ENCODE measurements at regions not wholly inside any gene's neighbourhood (a gene's known extent, or its start where the extent isn't known, plus 50 kb on each side); places are given as distances from the start of the nearest gene placed in this dataset.

DNA sequence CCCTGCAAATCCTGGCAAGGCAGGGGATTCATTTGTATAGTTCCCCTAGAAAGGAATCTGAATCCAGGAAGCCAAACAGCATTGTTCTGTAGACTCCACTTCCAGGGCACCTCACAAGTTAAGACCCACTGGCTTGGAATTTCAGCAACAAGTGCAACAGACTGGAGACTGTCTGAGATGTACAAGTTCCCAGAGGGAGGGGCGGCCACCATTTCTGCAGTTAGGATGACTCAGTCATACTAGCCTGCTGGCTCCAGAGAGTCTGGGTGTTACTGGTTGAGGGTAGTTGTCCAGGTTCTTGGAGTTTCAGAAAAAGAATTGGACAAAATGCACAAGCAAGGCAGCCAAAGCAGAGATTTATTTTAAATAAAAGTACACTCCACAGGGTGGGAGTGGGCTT, 384.2 kb downstream of the DSC3 start:
- no peaks in the 10 kb centered on the region for H3K4me1 ChIP-seq (ENCODE audit: control insufficient read depth, insufficient read depth, low read length)
- H3K36me3 ChIP-seq (ENCODE audit: control insufficient read depth, insufficient read depth, low read length) = no peaks in the 10 kb centered on the region
- WGBS, 2 experiments = 95% methylated on average over 1 of the region's 1 CpG

DNA sequence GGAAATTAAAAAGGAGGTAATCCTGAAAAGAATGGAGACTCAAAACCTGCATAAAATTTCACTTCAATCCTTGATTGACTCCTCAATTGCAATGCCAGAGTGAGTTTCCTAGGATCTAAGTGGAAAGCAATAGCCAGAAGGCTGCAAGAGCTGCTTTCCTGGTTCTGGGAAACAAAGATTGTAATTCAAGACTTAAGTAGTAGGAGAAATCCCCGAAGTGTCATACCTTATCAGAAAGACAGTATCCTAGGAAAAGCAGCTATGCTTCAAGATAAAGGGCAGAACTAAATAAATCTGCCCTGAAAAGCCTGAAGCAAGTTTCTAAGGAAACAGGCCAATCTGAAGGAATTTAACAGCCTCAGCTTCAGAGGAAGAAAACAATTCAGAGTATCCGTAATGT, 390.2 kb downstream of the DSC3 start:
- Histone ChIP-seq H3K4me1 (ENCODE audit: control insufficient read depth, insufficient read depth, low read length) (no peaks in the 10 kb centered on the region), H3K36me3 (ENCODE audit: control insufficient read depth, insufficient read depth, low read length) (no peaks in the 10 kb centered on the region), H3K4me3 (ENCODE audit: insufficient read depth, low read depth, low read length) (no peak overlapping the region), H3K27ac (ENCODE audit: insufficient read depth, low read depth, low read length, poor library complexity, severe bottlenecking) (peak overlapping the region; percentile 22), H3K9me3 (ENCODE audit: control insufficient read depth, low read length) (no peaks in the 10 kb centered on the region), H3K27me3 (ENCODE audit: control insufficient read depth, insufficient read depth, low read length, poor library complexity, severe bottlenecking) (no peaks in the 10 kb centered on the region)
- WGBS, 2 experiments = 73 to 85% methylated on average over 1 to 2 of the region's 2 CpGs

More for the DNA sequence above, 384.2 kb downstream of the DSC3 start:
- no peaks in the 10 kb centered on the region for H3K27me3 ChIP-seq (ENCODE audit: control insufficient read depth, insufficient read depth, low read length, poor library complexity, severe bottlenecking)
- no peaks in the 10 kb centered on the region for H3K9me3 ChIP-seq (ENCODE audit: control insufficient read depth, low read length)
- no peak overlapping the region for H3K4me3 ChIP-seq (ENCODE audit: insufficient read depth, low read depth, low read length)
- H3K27ac ChIP-seq (ENCODE audit: insufficient read depth, low read depth, low read length, poor library complexity, severe bottlenecking) = no peak overlapping the region

DNA sequence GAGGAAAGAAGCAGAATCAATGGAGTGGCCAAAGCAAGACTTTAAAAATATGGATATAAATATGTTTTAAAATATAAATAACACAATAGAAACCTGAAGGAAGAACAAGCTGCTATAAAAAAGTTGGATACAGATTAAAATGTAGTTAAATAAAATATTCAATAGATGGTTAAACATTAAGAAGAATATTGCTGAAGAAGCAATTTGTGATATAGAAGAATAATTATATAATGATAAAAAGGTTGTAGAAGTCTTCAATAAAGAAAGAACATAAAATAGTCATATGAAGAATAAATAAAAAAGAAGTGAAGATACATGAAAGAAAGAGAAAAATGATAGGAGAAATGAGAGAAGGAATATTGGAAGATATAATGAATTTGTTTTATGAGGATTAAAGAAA, 392.0 kb downstream of the DSC3 start:
- Histone ChIP-seq H3K36me3 (ENCODE audit: control insufficient read depth, insufficient read depth, low read length) (no peaks in the 10 kb centered on the region), H3K4me1 (ENCODE audit: control insufficient read depth, insufficient read depth, low read length) (no peaks in the 10 kb centered on the region), H3K9me3 (ENCODE audit: control insufficient read depth, low read length) (no peaks in the 10 kb centered on the region), H3K27me3 (ENCODE audit: control insufficient read depth, insufficient read depth, low read length, poor library complexity, severe bottlenecking) (no peaks in the 10 kb centered on the region), H3K4me3 (ENCODE audit: insufficient read depth, low read depth, low read length) (no peak overlapping the region), H3K27ac (ENCODE audit: insufficient read depth, low read depth, low read length, poor library complexity, severe bottlenecking) (no peak overlapping the region)

- no peak overlapping the region for H3K27ac ChIP-seq (ENCODE audit: insufficient read depth, low read depth, low read length, poor library complexity, severe bottlenecking)
- H3K4me3 ChIP-seq (ENCODE audit: insufficient read depth, low read depth, low read length) = no peak overlapping the region
- H3K9me3 ChIP-seq (ENCODE audit: control insufficient read depth, low read length) = no peaks in the 10 kb centered on the region
- no peaks in the 10 kb centered on the region for H3K27me3 ChIP-seq (ENCODE audit: control insufficient read depth, insufficient read depth, low read length, poor library complexity, severe bottlenecking)
- H3K36me3 ChIP-seq (ENCODE audit: control insufficient read depth, insufficient read depth, low read length) = no peaks in the 10 kb centered on the region
- no peaks in the 10 kb centered on the region for H3K4me1 ChIP-seq (ENCODE audit: control insufficient read depth, insufficient read depth, low read length)
These were observed 398.4 kb downstream of the DSC3 start for GRCh38 chr18:30644158-30644557.

DNA sequence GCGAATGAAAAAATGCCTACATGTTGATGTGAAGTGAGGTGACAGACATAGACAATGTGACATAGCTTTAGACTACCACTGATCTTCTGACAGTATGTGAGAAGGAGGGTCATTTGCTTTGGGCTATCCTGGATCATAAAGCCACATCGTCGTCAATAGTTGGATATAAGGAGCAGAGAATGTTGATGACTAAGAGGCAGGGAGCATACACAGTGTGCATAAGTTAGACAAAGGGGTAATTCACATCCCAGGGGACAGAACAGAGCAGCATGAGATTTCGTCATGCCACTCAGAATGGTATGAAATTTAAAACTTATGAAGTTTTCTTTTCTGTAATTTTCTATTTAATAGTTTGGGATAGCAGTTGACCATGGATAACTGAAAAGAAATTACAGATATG, 403.2 kb downstream of the DSC3 start:
- Histone ChIP-seq H3K27ac (ENCODE audit: insufficient read depth, low read depth, low read length, poor library complexity, severe bottlenecking) (no peak overlapping the region), H3K4me3 (ENCODE audit: insufficient read depth, low read depth, low read length) (no peak overlapping the region), H3K27me3 (ENCODE audit: control insufficient read depth, insufficient read depth, low read length, poor library complexity, severe bottlenecking) (no peaks in the 10 kb centered on the region), H3K9me3 (ENCODE audit: control insufficient read depth, low read length) (no peaks in the 10 kb centered on the region), H3K4me1 (ENCODE audit: control insufficient read depth, insufficient read depth, low read length) (no peaks in the 10 kb centered on the region), H3K36me3 (ENCODE audit: control insufficient read depth, insufficient read depth, low read length) (no peaks in the 10 kb centered on the region)
- WGBS, 2 experiments = 89 to 92% methylated on average over 4 of the region's 4 CpGs

DNA sequence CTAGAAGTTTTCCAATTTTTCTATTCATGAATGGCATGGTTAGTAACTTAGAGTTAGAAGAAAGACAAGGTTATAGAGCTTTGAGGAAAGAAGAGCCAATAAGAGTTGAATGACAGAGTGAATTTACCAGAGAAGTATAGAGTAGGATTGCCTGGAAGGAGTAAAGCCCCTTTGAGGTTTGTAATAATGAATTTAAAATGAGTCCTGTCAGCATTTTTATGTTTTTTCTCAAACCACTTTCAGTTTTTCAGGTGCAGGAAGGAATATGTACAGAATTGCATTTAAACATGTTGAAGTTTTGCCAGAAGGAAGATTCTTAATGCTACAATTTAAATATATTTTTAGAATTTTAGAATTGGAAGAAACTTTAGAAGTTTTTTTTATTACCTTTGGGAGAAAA, 408.3 kb downstream of the DSC3 start:
- no peak overlapping the region for H3K27ac ChIP-seq (ENCODE audit: insufficient read depth, low read depth, low read length, poor library complexity, severe bottlenecking)
- no peak overlapping the region for H3K4me3 ChIP-seq (ENCODE audit: insufficient read depth, low read depth, low read length)
- no peaks in the 10 kb centered on the region for H3K4me1 ChIP-seq (ENCODE audit: control insufficient read depth, insufficient read depth, low read length)
- no peaks in the 10 kb centered on the region for H3K36me3 ChIP-seq (ENCODE audit: control insufficient read depth, insufficient read depth, low read length)
- no peaks in the 10 kb centered on the region for H3K9me3 ChIP-seq (ENCODE audit: control insufficient read depth, low read length)
- no peaks in the 10 kb centered on the region for H3K27me3 ChIP-seq (ENCODE audit: control insufficient read depth, insufficient read depth, low read length, poor library complexity, severe bottlenecking)

- WGBS, 2 experiments = 60 to 61% methylated on average over 2 of the region's 2 CpGs
- no peaks in the 10 kb centered on the region for H3K9me3 ChIP-seq (ENCODE audit: control insufficient read depth, low read length)
- H3K4me3 ChIP-seq (ENCODE audit: insufficient read depth, low read depth, low read length) = no peak overlapping the region
- H3K27me3 ChIP-seq (ENCODE audit: control insufficient read depth, insufficient read depth, low read length, poor library complexity, severe bottlenecking) = no peaks in the 10 kb centered on the region
- no peaks in the 10 kb centered on the region for H3K4me1 ChIP-seq (ENCODE audit: control insufficient read depth, insufficient read depth, low read length)
- H3K27ac ChIP-seq (ENCODE audit: insufficient read depth, low read depth, low read length, poor library complexity, severe bottlenecking) = no peak overlapping the region
- no peaks in the 10 kb centered on the region for H3K36me3 ChIP-seq (ENCODE audit: control insufficient read depth, insufficient read depth, low read length)
These were observed 410.4 kb downstream of the DSC3 start for GRCh38 chr18:30632071-30632698.

GRCh38 chr18:30625961-30626360, 416.6 kb downstream of the DSC3 start:
- H3K27me3 ChIP-seq (ENCODE audit: control insufficient read depth, insufficient read depth, low read length, poor library complexity, severe bottlenecking) = no peaks in the 10 kb centered on the region
- H3K9me3 ChIP-seq (ENCODE audit: control insufficient read depth, low read length) = no peaks in the 10 kb centered on the region
- H3K4me3 ChIP-seq (ENCODE audit: insufficient read depth, low read depth, low read length) = no peak overlapping the region
- H3K27ac ChIP-seq (ENCODE audit: insufficient read depth, low read depth, low read length, poor library complexity, severe bottlenecking) = no peak overlapping the region
- H3K4me1 ChIP-seq (ENCODE audit: control insufficient read depth, insufficient read depth, low read length) = no peaks in the 10 kb centered on the region
- WGBS, 2 experiments = 89 to 95% methylated on average over 3 of the region's 3 CpGs
- no peaks in the 10 kb centered on the region for H3K36me3 ChIP-seq (ENCODE audit: control insufficient read depth, insufficient read depth, low read length)

GRCh38 chr18:30623401-30624065, 419.0 kb downstream of the DSC3 start:
- WGBS, 2 experiments = 89 to 91% methylated on average over 3 to 4 of the region's 5 CpGs

GRCh38 chr18:30622635-30623034, 419.9 kb downstream of the DSC3 start:
- Histone ChIP-seq H3K4me1 (ENCODE audit: control insufficient read depth, insufficient read depth, low read length) (no peaks in the 10 kb centered on the region), H3K9me3 (ENCODE audit: control insufficient read depth, low read length) (no peaks in the 10 kb centered on the region), H3K36me3 (ENCODE audit: control insufficient read depth, insufficient read depth, low read length) (no peaks in the 10 kb centered on the region), H3K27ac (ENCODE audit: insufficient read depth, low read depth, low read length, poor library complexity, severe bottlenecking) (no peak overlapping the region), H3K4me3 (ENCODE audit: insufficient read depth, low read depth, low read length) (no peak overlapping the region), H3K27me3 (ENCODE audit: control insufficient read depth, insufficient read depth, low read length, poor library complexity, severe bottlenecking) (no peaks in the 10 kb centered on the region)
- 51 to 88% methylated on average over 1 to 5 of the region's 6 CpGs for WGBS, 2 experiments

More at GRCh38 chr18:30623401-30624065, 419.0 kb downstream of the DSC3 start:
- no peaks in the 10 kb centered on the region for H3K36me3 ChIP-seq (ENCODE audit: control insufficient read depth, insufficient read depth, low read length)
- H3K4me3 ChIP-seq (ENCODE audit: insufficient read depth, low read depth, low read length) = no peak overlapping the region
- H3K9me3 ChIP-seq (ENCODE audit: control insufficient read depth, low read length) = no peaks in the 10 kb centered on the region
- no peaks in the 10 kb centered on the region for H3K27me3 ChIP-seq (ENCODE audit: control insufficient read depth, insufficient read depth, low read length, poor library complexity, severe bottlenecking)
- no peaks in the 10 kb centered on the region for H3K4me1 ChIP-seq (ENCODE audit: control insufficient read depth, insufficient read depth, low read length)
- no peak overlapping the region for H3K27ac ChIP-seq (ENCODE audit: insufficient read depth, low read depth, low read length, poor library complexity, severe bottlenecking)
